ENCODE measurements at regions not wholly inside any gene's neighbourhood (a gene's known extent, or its start where the extent isn't known, plus 50 kb on each side); places are given as distances from the start of the nearest gene placed in this dataset.

DNA sequence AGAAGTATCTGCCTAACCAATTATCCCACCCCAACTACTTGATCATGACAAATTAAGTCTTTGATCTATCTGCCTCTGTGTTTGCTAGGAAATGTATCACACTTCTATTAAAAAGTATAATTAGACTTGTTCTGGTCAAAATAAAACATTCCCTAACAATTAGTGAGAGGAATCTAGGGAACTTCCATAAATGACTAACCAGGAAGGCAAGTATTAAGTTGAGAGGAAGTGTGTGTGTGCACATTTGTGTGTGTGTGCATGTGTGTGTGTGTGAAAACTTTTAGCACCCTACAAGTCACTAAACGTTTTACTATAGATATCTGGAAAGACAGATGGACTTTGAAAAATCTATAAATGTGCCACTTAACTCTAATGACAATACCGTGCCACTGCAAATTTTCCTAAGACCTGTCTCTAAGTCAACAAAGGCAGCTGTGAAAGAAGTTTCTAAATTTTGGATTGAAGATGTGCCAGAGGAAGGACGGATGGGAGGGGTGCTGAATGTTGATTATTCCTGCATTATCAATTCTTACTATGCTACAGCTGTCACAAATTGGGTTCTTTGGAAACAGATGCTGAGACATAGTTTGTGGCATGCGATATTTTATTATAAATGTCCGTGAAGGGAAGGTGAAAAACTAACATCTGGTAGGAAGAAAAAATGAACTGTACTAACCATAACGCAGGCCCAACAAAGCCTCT is 567.1 kb downstream of the PTPRC start:
- DNase-seq, result no peak
- WGBS (ENCODE audit: extremely low coverage, insufficient coverage, insufficient read length), result no CpG with 5 or more reads among the region's 6 CpGs
- H3K36me3 ChIP-seq (ENCODE audit: control insufficient read depth in 1 of 2, insufficient read depth in 2 of 2, low read length in 2 of 2), result no peaks in the 10 kb centered on the region
- H3K23ac ChIP-seq (ENCODE audit: low read length), result no peak overlapping the region
- no peak overlapping the region for H3K27ac ChIP-seq (ENCODE audit: low read depth, low read length)
- H3K9ac ChIP-seq (ENCODE audit: low read length), result no peak overlapping the region
- H2BK12ac ChIP-seq (ENCODE audit: low read length), result no peak overlapping the region
- no peaks in the 10 kb centered on the region for H3K79me2 ChIP-seq (ENCODE audit: control insufficient read depth, insufficient read depth, low read length, poor library complexity)
- no peak overlapping the region for H3K14ac ChIP-seq (ENCODE audit: low read length)
- no peak overlapping the region for H2BK5ac ChIP-seq (ENCODE audit: low read depth, low read length, poor library complexity)
- H3K4me3 ChIP-seq (ENCODE audit: low read depth, low read length), result no peak overlapping the region
- H4K12ac ChIP-seq (ENCODE audit: low read depth, low read length), result no peak overlapping the region
- no peak overlapping the region for H3K4ac ChIP-seq (ENCODE audit: low read depth, low read length)
- H2AK5ac ChIP-seq (ENCODE audit: low read length), result no peak overlapping the region
- H2BK120ac ChIP-seq (ENCODE audit: insufficient read depth, low read length, poor library complexity), result no peak overlapping the region
- no peak overlapping the region for H3K18ac ChIP-seq (ENCODE audit: low read length)
- H2AFZ ChIP-seq (ENCODE audit: insufficient read depth, low read length, poor library complexity), result no peak overlapping the region
- H4K91ac ChIP-seq (ENCODE audit: low read depth, low read length), result no peak overlapping the region
- no peak overlapping the region for H4K8ac ChIP-seq (ENCODE audit: low read depth, low read length)
- H3K4me1 ChIP-seq (ENCODE audit: control insufficient read depth in 1 of 2, insufficient read depth in 2 of 2, low read length in 2 of 2), result no peaks in the 10 kb centered on the region
- H3K4me2 ChIP-seq (ENCODE audit: low read length), result no peak overlapping the region
- H3K27me3 ChIP-seq (ENCODE audit: insufficient read depth, low read length), result no peaks in the 10 kb centered on the region
- no peaks in the 10 kb centered on the region for H3K79me1 ChIP-seq (ENCODE audit: low read length)
- H3K9me3 ChIP-seq (ENCODE audit: insufficient read depth, low read depth, low read length), result no peaks in the 10 kb centered on the region

DNA sequence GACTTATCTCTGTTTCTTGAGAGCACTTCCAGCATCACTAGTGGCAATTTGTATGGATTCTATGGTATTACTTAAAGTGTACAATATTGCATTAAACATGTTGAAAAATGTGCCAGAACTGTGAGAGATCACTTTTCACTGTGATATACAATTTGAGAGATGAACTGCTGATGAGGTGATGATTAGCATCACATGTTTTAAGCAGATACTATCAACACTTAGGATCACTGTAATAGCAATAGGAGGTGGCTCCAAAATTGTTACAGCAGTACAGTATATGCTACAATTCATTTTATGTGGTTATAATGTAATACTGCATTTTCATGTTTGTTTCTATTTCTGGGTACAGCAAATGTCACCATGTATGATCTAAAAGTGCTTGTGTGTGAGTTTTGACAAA is 570.0 kb downstream of the PTPRC start:
- Histone ChIP-seq H3K9ac (ENCODE audit: low read length) (no peak overlapping the region), H3K4me2 (ENCODE audit: low read length) (no peak overlapping the region), H4K8ac (ENCODE audit: low read depth, low read length) (no peak overlapping the region), H3K4me3 (ENCODE audit: low read depth, low read length) (no peak overlapping the region), H3K79me2 (ENCODE audit: control insufficient read depth, insufficient read depth, low read length, poor library complexity) (no peaks in the 10 kb centered on the region), H3K27me3 (ENCODE audit: insufficient read depth, low read length) (no peaks in the 10 kb centered on the region), H3K4me1 (ENCODE audit: control insufficient read depth in 1 of 2, insufficient read depth in 2 of 2, low read length in 2 of 2) (no peaks in the 10 kb centered on the region), H3K4ac (ENCODE audit: low read depth, low read length) (no peak overlapping the region), H2BK12ac (ENCODE audit: low read length) (no peak overlapping the region), H3K79me1 (ENCODE audit: low read length) (no peaks in the 10 kb centered on the region), H3K36me3 (ENCODE audit: control insufficient read depth in 1 of 2, insufficient read depth in 2 of 2, low read length in 2 of 2) (no peaks in the 10 kb centered on the region), H3K14ac (ENCODE audit: low read length) (no peak overlapping the region), H3K27ac (ENCODE audit: low read depth, low read length) (no peak overlapping the region), H2BK120ac (ENCODE audit: insufficient read depth, low read length, poor library complexity) (no peak overlapping the region), H4K91ac (ENCODE audit: low read depth, low read length) (no peak overlapping the region), H2AFZ (ENCODE audit: insufficient read depth, low read length, poor library complexity) (no peak overlapping the region), H3K18ac (ENCODE audit: low read length) (no peak overlapping the region), H2BK5ac (ENCODE audit: low read depth, low read length, poor library complexity) (no peak overlapping the region), H2AK5ac (ENCODE audit: low read length) (no peak overlapping the region), H3K23ac (ENCODE audit: low read length) (no peak overlapping the region), H4K12ac (ENCODE audit: low read depth, low read length) (no peak overlapping the region), H3K9me3 (ENCODE audit: insufficient read depth, low read depth, low read length) (no peaks in the 10 kb centered on the region)
- no peak for DNase-seq

DNA sequence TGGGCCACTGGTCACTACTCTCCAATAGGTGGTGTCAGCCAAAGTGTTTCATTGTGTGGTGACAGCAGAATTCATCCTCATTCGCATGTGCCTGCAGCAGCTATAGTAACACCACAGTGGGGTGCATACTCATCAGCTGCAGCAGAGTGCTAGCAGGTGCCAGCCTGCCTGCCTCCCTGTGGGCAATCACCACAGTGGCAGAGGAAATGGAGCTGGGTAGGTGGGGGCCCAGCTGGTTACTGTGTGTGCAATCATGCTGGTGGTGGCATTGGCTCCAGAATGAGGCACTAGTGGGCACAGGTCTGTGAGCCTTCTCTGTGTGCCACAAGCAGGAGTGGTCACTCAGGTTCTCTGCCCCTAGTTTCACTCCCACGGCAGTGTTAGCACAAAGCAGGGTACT is 579.2 kb downstream of the PTPRC start:
- H3K4me1 ChIP-seq (ENCODE audit: control insufficient read depth in 1 of 2, insufficient read depth in 2 of 2, low read length in 2 of 2), result no peaks in the 10 kb centered on the region
- no peaks in the 10 kb centered on the region for H3K9me3 ChIP-seq (ENCODE audit: insufficient read depth, low read depth, low read length)
- no peak for DNase-seq
- H3K14ac ChIP-seq (ENCODE audit: low read length), result no peak overlapping the region
- H4K12ac ChIP-seq (ENCODE audit: low read depth, low read length), result no peak overlapping the region
- H2AFZ ChIP-seq (ENCODE audit: insufficient read depth, low read length, poor library complexity), result no peak overlapping the region
- H3K23ac ChIP-seq (ENCODE audit: low read length), result no peak overlapping the region
- H2BK12ac ChIP-seq (ENCODE audit: low read length), result no peak overlapping the region
- H2BK5ac ChIP-seq (ENCODE audit: low read depth, low read length, poor library complexity), result no peak overlapping the region
- no peak overlapping the region for H3K27ac ChIP-seq (ENCODE audit: low read depth, low read length)
- H4K91ac ChIP-seq (ENCODE audit: low read depth, low read length), result no peak overlapping the region
- no peak overlapping the region for H3K4me2 ChIP-seq (ENCODE audit: low read length)
- no CpG with 5 or more reads among the region's 2 CpGs for WGBS (ENCODE audit: extremely low coverage, insufficient coverage, insufficient read length)
- H3K4me3 ChIP-seq (ENCODE audit: low read depth, low read length), result no peak overlapping the region
- H3K18ac ChIP-seq (ENCODE audit: low read length), result no peak overlapping the region
- no peaks in the 10 kb centered on the region for H3K27me3 ChIP-seq (ENCODE audit: insufficient read depth, low read length)
- H3K79me1 ChIP-seq (ENCODE audit: low read length), result no peaks in the 10 kb centered on the region
- no peak overlapping the region for H3K9ac ChIP-seq (ENCODE audit: low read length)
- no peaks in the 10 kb centered on the region for H3K36me3 ChIP-seq (ENCODE audit: control insufficient read depth in 1 of 2, insufficient read depth in 2 of 2, low read length in 2 of 2)
- H3K4ac ChIP-seq (ENCODE audit: low read depth, low read length), result no peak overlapping the region
- H2BK120ac ChIP-seq (ENCODE audit: insufficient read depth, low read length, poor library complexity), result no peak overlapping the region
- H2AK5ac ChIP-seq (ENCODE audit: low read length), result no peak overlapping the region
- no peaks in the 10 kb centered on the region for H3K79me2 ChIP-seq (ENCODE audit: control insufficient read depth, insufficient read depth, low read length, poor library complexity)
- no peak overlapping the region for H4K8ac ChIP-seq (ENCODE audit: low read depth, low read length)

DNA sequence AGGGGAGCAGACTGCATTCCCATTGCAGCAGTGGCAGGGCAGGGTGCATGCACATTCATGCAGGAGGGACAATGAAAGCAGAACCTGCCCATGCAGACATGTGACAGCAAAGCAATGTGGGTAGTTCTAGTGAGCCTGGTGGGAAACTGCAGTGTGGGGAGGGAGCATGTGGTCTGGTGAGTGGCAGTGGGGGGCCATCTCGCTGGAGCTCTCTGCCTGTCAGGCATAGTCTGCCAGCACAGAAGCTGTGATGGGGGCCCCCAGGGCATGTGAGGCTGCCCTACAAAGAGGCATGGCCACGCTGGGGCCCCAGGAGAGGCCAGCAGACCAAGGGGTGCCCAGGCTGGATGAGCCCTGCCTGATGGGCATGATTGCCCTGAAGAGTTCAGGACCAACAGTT is 579.7 kb downstream of the PTPRC start:
- no peak overlapping the region for H3K4me2 ChIP-seq (ENCODE audit: low read length)
- H2BK12ac ChIP-seq (ENCODE audit: low read length), result no peak overlapping the region
- H3K14ac ChIP-seq (ENCODE audit: low read length), result no peak overlapping the region
- no peaks in the 10 kb centered on the region for H3K36me3 ChIP-seq (ENCODE audit: control insufficient read depth in 1 of 2, insufficient read depth in 2 of 2, low read length in 2 of 2)
- H3K4ac ChIP-seq (ENCODE audit: low read depth, low read length), result no peak overlapping the region
- H4K8ac ChIP-seq (ENCODE audit: low read depth, low read length), result no peak overlapping the region
- no peak for DNase-seq
- H3K18ac ChIP-seq (ENCODE audit: low read length), result no peak overlapping the region
- H2AFZ ChIP-seq (ENCODE audit: insufficient read depth, low read length, poor library complexity), result no peak overlapping the region
- H4K12ac ChIP-seq (ENCODE audit: low read depth, low read length), result no peak overlapping the region
- no peak overlapping the region for H4K91ac ChIP-seq (ENCODE audit: low read depth, low read length)
- no peaks in the 10 kb centered on the region for H3K27me3 ChIP-seq (ENCODE audit: insufficient read depth, low read length)
- WGBS (ENCODE audit: extremely low coverage, insufficient coverage, insufficient read length), result no CpG with 5 or more reads among the region's 2 CpGs
- no peak overlapping the region for H2BK120ac ChIP-seq (ENCODE audit: insufficient read depth, low read length, poor library complexity)
- no peak overlapping the region for H2BK5ac ChIP-seq (ENCODE audit: low read depth, low read length, poor library complexity)
- no peak overlapping the region for H3K23ac ChIP-seq (ENCODE audit: low read length)
- H2AK5ac ChIP-seq (ENCODE audit: low read length), result no peak overlapping the region
- H3K9me3 ChIP-seq (ENCODE audit: insufficient read depth, low read depth, low read length), result no peaks in the 10 kb centered on the region
- no peaks in the 10 kb centered on the region for H3K79me2 ChIP-seq (ENCODE audit: control insufficient read depth, insufficient read depth, low read length, poor library complexity)
- H3K4me1 ChIP-seq (ENCODE audit: control insufficient read depth in 1 of 2, insufficient read depth in 2 of 2, low read length in 2 of 2), result no peaks in the 10 kb centered on the region
- H3K27ac ChIP-seq (ENCODE audit: low read depth, low read length), result no peak overlapping the region
- H3K9ac ChIP-seq (ENCODE audit: low read length), result no peak overlapping the region
- H3K79me1 ChIP-seq (ENCODE audit: low read length), result no peaks in the 10 kb centered on the region
- no peak overlapping the region for H3K4me3 ChIP-seq (ENCODE audit: low read depth, low read length)

Data from trophoblast cell (in vitro differentiated cells and primary cell).